NOMO-1 treated with dmso at 0.1 percent for 144 hours (cell line): ENCODE measurements at regions not wholly inside any gene's neighbourhood (a gene's known extent, or its start where the extent isn't known, plus 50 kb on each side); places are given as distances from the start of the nearest gene placed in this dataset.
"Not testable (repeated sequence)": the region's sequence is repeated elsewhere in the genome, so short reads cannot be mapped to it uniquely, and the experiment has no call there.

Experiments used
- DNase-seq: peaks from one replicate; lab custom pipeline; 2025; ENCODE audit not compliant: unreplicated experiment; lab: John Stamatoyannopoulos, UW

- DNase-seq: not testable (repeated sequence)
These were observed 438.0 kb downstream of the RPIA start for GRCh38 chr2:89129440-89129839.

- not testable (repeated sequence) for DNase-seq
These were observed 439.3 kb downstream of the RPIA start for GRCh38 chr2:89130665-89131308.

- not testable (repeated sequence) for DNase-seq
These were observed 451.5 kb downstream of the RPIA start for GRCh38 chr2:89142959-89143358.

DNA sequence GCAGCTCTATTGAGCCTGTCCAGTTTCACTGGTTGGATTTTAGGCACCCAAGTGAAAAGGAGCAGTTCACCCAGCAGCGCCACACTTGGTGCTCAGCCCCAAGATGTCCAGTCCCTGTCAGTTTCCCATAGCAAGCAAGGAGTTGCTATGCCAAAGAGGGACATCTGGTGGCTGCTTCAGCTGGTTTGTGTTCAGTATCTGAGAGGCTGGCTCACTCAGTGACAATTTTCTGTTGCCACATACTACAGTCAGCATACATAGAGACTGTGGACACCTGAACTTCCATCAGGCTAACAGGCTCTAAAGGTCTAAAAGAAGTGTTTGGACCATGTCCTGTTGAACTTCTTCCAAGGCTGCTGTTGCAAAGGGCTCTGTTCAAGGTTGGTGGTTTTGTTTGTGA is 453.9 kb downstream of the RPIA start:
- not testable (repeated sequence) for DNase-seq

- not testable (repeated sequence) for DNase-seq
These were observed 456.8 kb downstream of the RPIA start for GRCh38 chr2:89148256-89148655.

GRCh38 chr2:89151699-89152098 is 460.2 kb downstream of the RPIA start:
- DNase-seq: not testable (repeated sequence)

DNA sequence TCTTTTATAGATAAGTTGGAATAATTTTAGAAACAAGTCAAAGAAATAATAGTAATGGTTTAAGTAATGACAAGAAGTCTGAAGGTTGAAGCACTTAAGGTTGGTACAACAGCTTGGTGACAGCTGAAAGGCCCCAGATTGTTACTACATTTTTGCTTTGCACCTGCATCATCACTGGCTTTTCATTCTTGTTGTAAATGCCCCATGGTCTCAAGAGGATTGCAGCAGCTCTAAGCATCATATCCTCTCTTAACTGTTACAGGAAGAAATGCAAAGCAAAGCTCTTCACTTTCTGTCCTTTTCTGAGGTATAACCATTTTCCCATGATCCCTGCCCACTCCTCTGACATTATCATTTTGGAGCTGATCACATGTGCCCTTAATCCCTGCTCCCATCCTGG is 461.0 kb downstream of the RPIA start:
- DNase-seq: not testable (repeated sequence)

- not testable (repeated sequence) for DNase-seq
These were observed 461.7 kb downstream of the RPIA start for GRCh38 chr2:89153210-89153609.

- not testable (repeated sequence) for DNase-seq
These were observed 462.8 kb downstream of the RPIA start for GRCh38 chr2:89154247-89154682.

GRCh38 chr2:89160306-89160705 is 468.8 kb downstream of the RPIA start:
- DNase-seq: not testable (repeated sequence)

DNA sequence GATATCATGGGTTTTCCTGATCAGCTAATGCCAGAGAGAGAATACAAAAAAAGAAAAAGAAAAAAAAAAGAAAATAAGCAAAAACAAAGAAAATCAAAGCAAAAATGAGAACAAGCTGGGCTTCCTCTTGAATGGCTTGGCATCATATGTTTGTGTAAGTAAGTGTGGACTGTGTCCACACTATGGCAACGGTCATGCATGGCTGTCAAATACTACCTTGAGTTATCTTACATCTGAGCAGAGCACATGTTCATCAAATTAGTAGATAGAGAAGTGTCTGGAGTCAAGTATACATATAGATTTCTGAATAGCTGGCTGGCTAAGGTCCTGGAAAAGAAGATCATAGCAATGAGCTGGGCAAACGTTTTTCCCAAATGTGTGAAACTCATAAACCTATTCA is 470.2 kb downstream of the RPIA start:
- DNase-seq: not testable (repeated sequence)

DNA sequence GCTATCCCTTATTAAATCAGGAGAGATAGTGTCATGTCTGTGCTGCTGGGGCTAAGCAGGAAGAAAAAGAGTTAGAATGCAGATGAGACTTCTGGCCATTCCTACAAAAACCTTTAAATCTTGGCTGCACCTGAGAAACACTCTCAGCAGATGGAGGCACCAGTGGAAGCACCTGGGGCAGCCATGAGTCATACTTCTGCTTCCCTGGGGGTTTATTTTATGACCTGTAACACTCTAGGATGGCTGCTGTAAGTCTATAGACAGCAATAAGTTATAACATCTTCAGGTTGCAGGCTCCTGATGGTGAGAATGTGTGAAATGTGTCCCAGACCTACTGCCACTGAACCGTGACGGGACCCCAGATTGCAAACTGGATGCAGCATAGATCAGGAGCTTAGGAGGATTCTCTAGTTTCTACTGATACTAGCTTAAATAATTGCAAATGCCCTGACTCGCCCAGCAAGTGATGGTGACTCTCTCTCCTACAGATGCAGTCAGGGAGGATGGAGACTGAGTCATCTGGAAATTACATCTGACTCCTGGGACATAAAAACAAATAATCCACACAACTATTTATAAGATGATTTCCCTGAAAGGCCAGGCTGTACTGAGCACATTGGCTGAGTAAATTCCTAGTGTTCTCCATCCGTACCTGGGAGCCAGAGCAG is 479.2 kb downstream of the RPIA start:
- not testable (repeated sequence) for DNase-seq

- DNase-seq: not testable (repeated sequence)
These were observed 479.7 kb downstream of the RPIA start for GRCh38 chr2:89171174-89171519.

GRCh38 chr2:89177004-89177403 is 485.5 kb downstream of the RPIA start:
- not testable (repeated sequence) for DNase-seq

- not testable (repeated sequence) for DNase-seq
These were observed 490.7 kb downstream of the RPIA start for GRCh38 chr2:89182221-89182620.

GRCh38 chr2:89184746-89185145 is 493.3 kb downstream of the RPIA start:
- not testable (repeated sequence) for DNase-seq

DNA sequence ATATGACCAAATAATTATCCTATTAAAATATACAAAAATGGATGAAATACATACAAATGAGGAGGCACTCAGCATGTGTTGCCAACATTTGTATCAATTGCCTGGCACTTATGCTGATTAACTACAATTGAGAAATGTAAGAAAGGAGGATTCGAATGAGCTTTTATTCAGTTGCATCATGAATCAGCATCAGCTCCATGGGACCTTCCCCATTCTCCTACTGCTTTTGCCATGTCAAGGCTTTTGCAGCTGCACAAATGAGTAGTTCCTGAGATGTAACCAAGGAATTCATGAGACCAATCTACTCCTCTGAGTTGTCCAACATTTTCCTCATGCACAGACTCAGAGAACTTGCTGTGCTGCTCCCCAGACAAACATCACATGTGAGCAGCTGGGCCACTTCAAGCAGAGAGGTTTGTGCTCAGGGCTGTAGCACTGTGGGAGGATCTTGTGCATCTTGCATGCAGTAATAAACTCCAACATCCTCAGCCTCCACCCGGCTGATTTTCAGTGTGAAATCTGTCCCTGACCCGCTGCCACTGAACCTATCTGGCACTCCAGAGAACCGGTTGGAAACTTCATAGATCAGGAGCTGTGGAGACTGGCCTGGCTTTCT is 504.3 kb downstream of the RPIA start:
- not testable (repeated sequence) for DNase-seq

GRCh38 chr2:89196719-89197118 is 505.2 kb downstream of the RPIA start:
- not testable (repeated sequence) for DNase-seq

- not testable (repeated sequence) for DNase-seq
These were observed 506.6 kb downstream of the RPIA start for GRCh38 chr2:89198026-89198425.

DNA sequence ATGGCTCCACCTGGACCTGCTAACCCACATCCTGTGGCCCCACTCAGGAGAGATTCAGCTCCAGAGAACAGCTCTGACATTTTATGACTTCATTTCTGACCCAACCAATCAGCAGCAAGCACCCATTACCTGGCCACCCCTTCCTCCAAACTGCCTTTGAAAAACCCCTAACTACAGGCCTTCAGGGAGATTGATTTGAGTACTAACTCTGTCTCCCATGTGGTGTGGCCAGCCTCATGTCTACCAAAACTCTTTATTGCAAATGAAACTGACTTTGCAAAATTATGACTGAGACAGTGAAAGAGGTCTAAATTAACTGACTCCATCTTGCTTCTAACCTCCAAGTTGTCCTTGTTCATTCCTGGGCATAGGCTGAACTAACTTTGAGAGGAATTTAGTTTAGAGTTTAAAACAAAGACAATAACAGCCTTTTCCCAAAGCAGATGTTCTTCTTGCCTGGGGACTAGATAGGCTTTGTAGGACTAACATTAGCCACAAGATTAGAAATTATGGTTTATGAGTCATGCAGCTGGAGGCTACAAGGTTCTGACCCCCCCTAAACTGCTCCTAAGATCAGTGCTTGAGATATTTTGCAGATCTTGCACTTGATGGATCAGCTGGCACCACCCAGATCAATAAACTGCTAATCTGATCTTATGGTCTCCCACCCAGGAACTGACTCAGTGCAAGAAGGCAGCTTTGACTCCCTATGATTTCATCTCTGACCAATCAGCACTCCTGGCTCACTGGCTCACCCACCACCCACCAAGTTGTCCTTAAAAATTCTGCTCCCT is 508.2 kb downstream of the RPIA start:
- DNase-seq: not testable (repeated sequence)

GRCh38 chr2:89200247-89200527 is 508.7 kb downstream of the RPIA start:
- DNase-seq: not testable (repeated sequence)
